ENCODE measurements at regions not wholly inside any gene's neighbourhood (a gene's known extent, or its start where the extent isn't known, plus 50 kb on each side); places are given as distances from the start of the nearest gene placed in this dataset.
"Not testable (repeated sequence)": the region's sequence is repeated elsewhere in the genome, so short reads cannot be mapped to it uniquely, and the experiment has no call there.

GRCh38 chr9:129456549-129457324 lies 164.2 kb downstream of the C9orf50 start:
- DNase-seq (ENCODE audit: low read depth): no peak

GRCh38 chr9:129455151-129455995 lies 165.5 kb downstream of the C9orf50 start:
- DNase-seq (ENCODE audit: low read depth): no peak

- no peak for DNase-seq (ENCODE audit: low read depth)
Measured at GRCh38 chr9:129454467-129455067, 166.3 kb downstream of the C9orf50 start.

- no peak for DNase-seq (ENCODE audit: low read depth)
Measured at GRCh38 chr9:129453734-129454133, 167.2 kb downstream of the C9orf50 start.

GRCh38 chr9:129451669-129452068 lies 169.2 kb downstream of the C9orf50 start:
- DNase-seq (ENCODE audit: low read depth): no peak

- no peak for DNase-seq (ENCODE audit: low read depth)
Measured at GRCh38 chr9:129451089-129451656, 169.7 kb downstream of the C9orf50 start.

GRCh38 chr9:129449066-129449465 lies 171.8 kb downstream of the C9orf50 start:
- DNase-seq (ENCODE audit: low read depth): no peak

GRCh38 chr9:129446828-129447550 lies 173.9 kb downstream of the C9orf50 start:
- DNase-seq (ENCODE audit: low read depth): no peak

- DNase-seq (ENCODE audit: low read depth): no peak
Measured at GRCh38 chr9:129445794-129446306, 175.1 kb downstream of the C9orf50 start.

GRCh38 chr9:129443515-129444164 lies 177.3 kb downstream of the C9orf50 start:
- DNase-seq (ENCODE audit: low read depth): not testable (repeated sequence)

- DNase-seq (ENCODE audit: low read depth): no peak
Measured at GRCh38 chr9:129442803-129443511, 177.9 kb downstream of the C9orf50 start.

- DNase-seq (ENCODE audit: low read depth): no peak
Measured at GRCh38 chr9:129441852-129442251, 179.0 kb downstream of the C9orf50 start.

- no peak for DNase-seq (ENCODE audit: low read depth)
Measured at GRCh38 chr9:129440435-129441186, 180.3 kb downstream of the C9orf50 start.

- no peak for DNase-seq (ENCODE audit: low read depth)
Measured at GRCh38 chr9:129439242-129439641, 181.7 kb downstream of the C9orf50 start.

GRCh38 chr9:129437626-129438323 lies 183.1 kb downstream of the C9orf50 start:
- no peak for DNase-seq (ENCODE audit: low read depth)

GRCh38 chr9:129436751-129437625 lies 183.9 kb downstream of the C9orf50 start:
- no peak for DNase-seq (ENCODE audit: low read depth)

GRCh38 chr9:129435988-129436717 lies 184.7 kb downstream of the C9orf50 start:
- no peak for DNase-seq (ENCODE audit: low read depth)
